ENCODE measurements at regions not wholly inside any gene's neighbourhood (a gene's known extent, or its start where the extent isn't known, plus 50 kb on each side); places are given as distances from the start of the nearest gene placed in this dataset.

DNA sequence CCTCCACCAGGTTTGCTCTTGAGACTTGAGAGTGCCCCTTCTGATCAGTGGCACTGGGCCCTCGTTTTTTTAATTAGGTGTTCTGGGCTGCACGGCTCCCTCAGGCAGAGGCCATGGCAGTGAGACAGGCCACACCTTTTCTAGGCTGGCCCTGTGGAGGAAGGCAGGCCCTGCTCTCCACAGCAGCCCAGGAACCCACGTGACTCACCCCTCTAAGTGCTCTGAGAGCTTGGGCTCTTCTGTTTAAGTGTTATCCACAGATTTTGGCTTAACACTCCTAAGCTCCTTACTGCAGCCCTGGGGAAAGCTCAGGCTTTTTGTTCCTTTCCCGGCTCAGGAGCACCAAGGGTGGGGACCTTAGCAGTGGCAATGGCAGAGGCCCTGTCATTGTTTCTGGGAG is 463.2 kb upstream of the GBE1 start:
- no peak for TF ChIP-seq POLR2AphosphoS5 (IDR thresholded peaks at IDR 0.05; ENCODE audit: low read depth)
- no peak for TF ChIP-seq CTCF (IDR thresholded peaks at IDR 0.05; ENCODE audit: insufficient read depth, low read length)

Data from HL-60 (cell line).